ENCODE measurements at regions not wholly inside any gene's neighbourhood (a gene's known extent, or its start where the extent isn't known, plus 50 kb on each side); places are given as distances from the start of the nearest gene placed in this dataset.

- no peak for DNase-seq
These were observed 114.2 kb upstream of the TENT5D start for GRCh38 chrX:80306007-80306406.

- no peak for DNase-seq
These were observed 107.8 kb upstream of the TENT5D start for GRCh38 chrX:80312448-80312847.

- DNase-seq, result no peak
These were observed 103.7 kb upstream of the TENT5D start for GRCh38 chrX:80316526-80316925.

- no peak for DNase-seq
These were observed 102.6 kb upstream of the TENT5D start for GRCh38 chrX:80317646-80318045.

- DNase-seq, result no peak
These were observed 89.0 kb upstream of the TENT5D start for GRCh38 chrX:80331285-80331684.

GRCh38 chrX:80334583-80334982, 85.7 kb upstream of the TENT5D start:
- DNase-seq, result peak in 1 of 56 donors; percentile 0

GRCh38 chrX:80335062-80335830, 85.0 kb upstream of the TENT5D start:
- peak in 3 of 56 donors; percentile 0 to 2 (median 0) for DNase-seq

- no peak for DNase-seq
These were observed 65.2 kb upstream of the TENT5D start for GRCh38 chrX:80354966-80355465.
